Left renal cortex interstitium (tissue), 4 donors: ENCODE measurements at regions not wholly inside any gene's neighbourhood (a gene's known extent, or its start where the extent isn't known, plus 50 kb on each side); places are given as distances from the start of the nearest gene placed in this dataset.

Experiments
- DNase-seq, 4 donors: peaks; one replicate each; pipeline ENCODE4 v3.0.0-alpha.2; 2013; ENCODE audit warnings: low read depth in 4 of 4, low spot score in 2 of 4, missing footprints in 1 of 4

GRCh38 chr10:59557052-59557451 is 152.6 kb downstream of the SLC16A9 start:
- DNase-seq: peak in 1 of 4 donors; percentile 44

- no peak for DNase-seq
Observed at GRCh38 chr10:59553162-59553900, 156.3 kb downstream of the SLC16A9 start.

GRCh38 chr10:59550061-59550460 is 159.6 kb downstream of the SLC16A9 start:
- DNase-seq: no peak

- DNase-seq: no peak
Observed at GRCh38 chr10:59538623-59539022, 171.0 kb downstream of the SLC16A9 start.

- DNase-seq: no peak
Observed at GRCh38 chr10:59537501-59537900, 172.1 kb downstream of the SLC16A9 start.

GRCh38 chr10:59536167-59537014 is 173.3 kb downstream of the SLC16A9 start:
- DNase-seq: peak; percentile 41 to 57 (median 52)

- DNase-seq: no peak
Observed at GRCh38 chr10:59524348-59524747, 162.0 kb upstream of the FAM13C start.

GRCh38 chr10:59523851-59524250 is 161.5 kb upstream of the FAM13C start:
- no peak for DNase-seq

- DNase-seq: no peak
Observed at GRCh38 chr10:59517996-59518395, 155.6 kb upstream of the FAM13C start.

GRCh38 chr10:59517341-59517899 is 155.1 kb upstream of the FAM13C start:
- no peak for DNase-seq

- DNase-seq: no peak
Observed at GRCh38 chr10:59513558-59513957, 151.2 kb upstream of the FAM13C start.

- DNase-seq: no peak
Observed at GRCh38 chr10:59512951-59513350, 150.6 kb upstream of the FAM13C start.

GRCh38 chr10:59508956-59509355 is 146.6 kb upstream of the FAM13C start:
- DNase-seq: no peak

GRCh38 chr10:59508296-59508695 is 145.9 kb upstream of the FAM13C start:
- no peak for DNase-seq

GRCh38 chr10:59505926-59506325 is 143.6 kb upstream of the FAM13C start:
- no peak for DNase-seq

- no peak for DNase-seq
Observed at GRCh38 chr10:59499460-59499859, 137.1 kb upstream of the FAM13C start.

GRCh38 chr10:59493017-59493416 is 130.7 kb upstream of the FAM13C start:
- no peak for DNase-seq

GRCh38 chr10:59479426-59479825 is 117.1 kb upstream of the FAM13C start:
- DNase-seq: no peak

- DNase-seq: no peak
Observed at GRCh38 chr10:59470570-59470969, 108.2 kb upstream of the FAM13C start.

- DNase-seq: peak in 1 of 4 donors; percentile 1
Observed at GRCh38 chr10:59465088-59465487, 102.7 kb upstream of the FAM13C start.

- DNase-seq: no peak
Observed at GRCh38 chr10:59464483-59464882, 102.1 kb upstream of the FAM13C start.

GRCh38 chr10:59463909-59464308 is 101.6 kb upstream of the FAM13C start:
- DNase-seq: no peak
